ENCODE measurements at regions not wholly inside any gene's neighbourhood (a gene's known extent, or its start where the extent isn't known, plus 50 kb on each side); places are given as distances from the start of the nearest gene placed in this dataset.

DNA sequence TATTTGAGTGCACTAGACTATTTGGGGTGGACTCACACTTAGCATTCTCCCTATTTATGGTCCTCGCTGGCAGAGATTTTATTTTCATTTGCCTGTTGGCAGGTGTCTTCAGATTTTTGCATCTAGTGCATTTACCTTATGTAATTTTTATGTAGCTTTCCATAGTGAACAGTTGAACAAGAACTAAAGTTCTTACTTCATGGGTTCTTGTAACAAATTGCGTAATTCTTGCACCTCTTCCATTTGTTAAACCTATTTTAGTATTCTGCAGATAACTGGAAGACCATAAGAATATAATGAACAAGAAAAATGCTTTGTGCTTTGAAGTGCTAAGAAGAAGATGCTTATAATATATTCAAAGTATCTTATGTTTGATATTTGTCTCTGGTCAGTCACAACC is 252.8 kb upstream of the MMS22L start:
- in situ Hi-C loops (cut with HindIII; ENCODE audit: low sequenced_read_pairs): no loop called here
- no peak for DNase-seq (ENCODE audit: low spot score)

DNA sequence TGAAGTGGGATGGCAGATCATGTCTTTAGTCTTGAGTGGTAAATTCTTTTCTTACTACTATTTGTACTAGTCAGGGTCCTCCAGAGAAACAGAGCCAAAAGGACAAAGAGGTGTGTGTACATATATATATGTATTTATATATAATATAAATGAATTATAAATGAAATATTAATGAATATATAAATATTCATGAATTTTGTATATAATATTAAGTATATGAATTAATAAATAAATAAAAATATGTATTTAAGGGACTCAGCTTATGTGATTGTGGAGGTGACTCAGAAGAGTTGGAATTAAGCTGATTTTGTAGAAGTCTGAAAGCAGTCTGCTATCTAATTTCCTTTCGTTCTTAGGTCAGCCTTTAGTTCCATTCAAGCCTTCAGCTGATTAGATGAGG is 265.3 kb upstream of the MMS22L start:
- in situ Hi-C loops (cut with HindIII; ENCODE audit: low sequenced_read_pairs): no loop called here
- DNase-seq (ENCODE audit: low spot score): no peak

GRCh38 chr6:97557355-97557754 is 274.3 kb upstream of the MMS22L start:
- in situ Hi-C loops (cut with HindIII; ENCODE audit: low sequenced_read_pairs): no loop called here
- DNase-seq (ENCODE audit: low spot score): no peak

DNA sequence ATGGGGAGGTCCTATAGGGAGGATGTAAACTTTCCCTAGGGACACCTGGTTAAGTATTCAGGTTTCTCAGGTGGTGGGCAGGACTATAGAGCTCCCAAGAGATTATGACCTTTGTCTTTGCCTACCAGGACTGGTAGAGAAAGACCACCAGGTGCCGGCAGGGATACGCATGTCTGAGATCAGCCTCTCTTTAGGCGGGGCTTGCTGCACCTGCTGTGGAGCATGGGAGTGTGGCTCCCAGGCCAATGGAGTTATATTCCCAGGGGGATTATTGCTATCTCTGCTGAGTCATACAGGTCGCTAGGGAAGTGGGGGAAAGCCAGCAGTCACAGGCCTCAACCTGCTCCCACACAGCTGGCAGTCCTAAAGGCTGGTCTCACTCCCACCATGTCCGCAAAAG is 280.5 kb upstream of the MMS22L start:
- in situ Hi-C loops (cut with HindIII; ENCODE audit: low sequenced_read_pairs): no loop called here
- no peak for DNase-seq (ENCODE audit: low spot score)

GRCh38 chr6:97572943-97573342 is 289.9 kb upstream of the MMS22L start:
- no peak for DNase-seq (ENCODE audit: low spot score)
- in situ Hi-C loops (cut with HindIII; ENCODE audit: low sequenced_read_pairs): no loop called here

DNA sequence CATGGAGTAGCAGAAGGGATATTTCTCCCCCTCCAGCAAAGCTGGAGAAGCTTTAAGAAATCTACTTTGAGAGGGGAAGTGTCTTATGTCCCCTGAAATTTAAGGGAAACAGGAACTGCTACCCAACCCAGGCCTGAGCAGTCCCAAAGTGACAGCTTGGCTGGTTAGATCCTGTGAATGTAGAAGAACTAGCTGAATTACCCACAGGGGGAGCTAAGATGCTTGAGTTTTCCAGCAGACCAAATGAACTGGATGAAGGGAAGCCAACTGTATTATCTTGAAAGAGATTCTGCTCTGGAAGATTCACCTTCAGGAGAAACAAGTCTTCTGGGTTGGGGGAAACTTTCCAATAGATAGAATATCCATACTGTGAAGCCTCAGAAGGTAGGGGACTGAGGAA is 303.3 kb upstream of the MMS22L start:
- in situ Hi-C loops (cut with HindIII; ENCODE audit: low sequenced_read_pairs): no loop called here
- DNase-seq (ENCODE audit: low spot score): no peak

- no peak for DNase-seq (ENCODE audit: low spot score)
- in situ Hi-C loops (cut with HindIII; ENCODE audit: low sequenced_read_pairs): no loop called here
Measured at GRCh38 chr6:97591955-97592354, 308.9 kb upstream of the MMS22L start.

DNA sequence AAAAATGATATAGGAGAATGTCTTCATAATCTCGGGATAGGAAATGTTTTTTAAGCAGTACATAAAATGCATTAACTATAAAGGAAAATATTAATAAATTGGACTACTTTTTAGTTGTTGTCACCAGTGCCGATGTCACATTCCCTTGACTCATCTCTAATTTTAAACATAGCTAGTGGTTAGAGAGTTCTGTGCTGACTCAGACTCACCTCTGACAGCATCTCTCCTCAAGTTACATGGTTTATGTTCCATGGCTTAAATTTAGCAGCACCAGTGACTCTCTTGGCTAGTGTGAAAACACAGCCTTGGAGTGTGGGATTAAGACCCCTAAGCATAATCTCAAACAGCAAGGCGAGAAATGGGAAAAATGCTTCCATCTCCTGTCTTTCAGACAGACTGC is 311.8 kb upstream of the MMS22L start:
- DNase-seq (ENCODE audit: low spot score): no peak
- in situ Hi-C loops (cut with HindIII; ENCODE audit: low sequenced_read_pairs): no loop called here

- DNase-seq (ENCODE audit: low spot score): no peak
- in situ Hi-C loops (cut with HindIII; ENCODE audit: low sequenced_read_pairs): no loop called here
Measured at GRCh38 chr6:97621111-97621510, 338.1 kb upstream of the MMS22L start.

- DNase-seq (ENCODE audit: low spot score): peak; percentile 7
- in situ Hi-C loops (cut with HindIII; ENCODE audit: low sequenced_read_pairs): no loop called here
Measured at GRCh38 chr6:97626671-97627441, 343.8 kb upstream of the MMS22L start.

GRCh38 chr6:97629180-97629579 is 346.2 kb upstream of the MMS22L start:
- DNase-seq (ENCODE audit: low spot score): no peak
- in situ Hi-C loops (cut with HindIII; ENCODE audit: low sequenced_read_pairs): no loop called here

GRCh38 chr6:97630604-97631003 is 347.6 kb upstream of the MMS22L start:
- in situ Hi-C loops (cut with HindIII; ENCODE audit: low sequenced_read_pairs): no loop called here
- DNase-seq (ENCODE audit: low spot score): no peak

DNA sequence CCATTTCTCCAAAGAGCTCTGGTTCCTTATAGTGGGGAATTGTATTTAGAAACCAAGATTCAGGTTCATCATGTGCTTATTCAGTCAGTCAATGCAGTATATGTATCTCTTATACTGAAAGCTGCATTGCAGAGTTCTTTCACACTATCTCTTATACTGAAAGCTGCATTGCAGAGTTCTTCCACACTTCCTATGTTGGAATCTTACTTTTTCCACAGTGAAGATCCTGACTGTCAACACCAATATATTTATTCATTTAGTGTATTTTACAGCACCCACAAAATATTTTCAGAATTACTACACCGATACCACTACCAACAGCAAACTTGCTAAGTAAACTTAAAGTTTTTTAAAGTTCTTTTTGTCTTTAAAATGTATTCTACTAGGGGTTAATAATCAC is 349.3 kb upstream of the MMS22L start:
- DNase-seq (ENCODE audit: low spot score): no peak
- in situ Hi-C loops (cut with HindIII; ENCODE audit: low sequenced_read_pairs): no loop called here

DNA sequence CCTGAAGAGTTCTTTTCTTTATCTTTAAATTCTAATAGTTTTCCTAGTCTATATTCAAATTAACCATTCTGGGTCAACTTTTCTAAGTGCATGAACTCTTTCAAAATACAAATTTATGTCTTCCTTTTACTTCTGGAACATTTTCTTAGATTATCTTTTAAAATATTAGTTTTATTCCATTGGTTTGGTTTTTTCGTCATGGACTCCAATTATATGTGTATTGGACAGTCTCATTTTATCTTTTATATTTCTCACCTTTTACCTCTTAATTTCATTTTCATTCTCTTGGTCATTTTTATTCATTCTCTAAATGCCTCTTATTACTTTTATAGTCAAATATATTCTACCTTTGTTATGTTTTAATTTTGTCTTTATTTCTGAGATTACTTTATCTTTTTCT is 356.7 kb upstream of the MMS22L start:
- in situ Hi-C loops (cut with HindIII; ENCODE audit: low sequenced_read_pairs): no loop called here
- DNase-seq (ENCODE audit: low spot score): no peak

DNA sequence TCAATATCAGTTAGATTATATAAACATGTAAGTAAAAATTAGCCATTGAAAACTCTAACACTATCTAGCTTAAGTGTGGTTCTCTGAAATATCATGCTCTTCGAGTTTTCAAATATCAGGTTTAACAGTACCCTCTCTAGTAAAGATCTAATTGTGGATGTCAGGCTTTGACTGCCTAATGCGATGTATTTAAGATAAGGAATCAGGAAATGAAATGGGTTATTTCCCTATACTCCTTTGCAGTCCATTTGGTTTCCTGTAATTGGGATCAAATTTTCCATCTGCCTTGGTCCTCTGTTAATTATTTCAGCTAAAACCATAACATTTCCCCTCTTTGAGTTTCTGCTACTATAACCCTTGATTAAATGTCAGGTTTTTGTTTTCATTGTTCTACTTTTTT is 361.3 kb upstream of the MMS22L start:
- DNase-seq (ENCODE audit: low spot score): no peak
- in situ Hi-C loops (cut with HindIII; ENCODE audit: low sequenced_read_pairs): no loop called here

DNA sequence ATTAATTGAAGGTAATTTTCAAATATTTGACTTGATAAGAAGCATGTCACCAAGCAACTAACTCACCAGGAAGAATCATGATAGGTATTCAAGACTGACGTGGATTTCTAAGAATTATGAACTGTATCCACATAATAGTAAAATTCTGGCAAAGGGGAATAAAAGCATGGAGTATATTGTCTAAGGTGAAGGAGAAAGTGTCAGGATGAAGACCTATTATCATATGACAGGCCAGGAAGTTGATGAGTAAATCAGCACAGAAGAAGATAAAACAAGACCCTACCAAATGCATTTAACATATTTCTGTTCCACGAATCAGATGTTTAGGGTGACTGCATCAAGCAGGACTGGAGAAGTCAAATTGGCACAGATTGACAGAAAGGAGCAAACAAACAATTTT is 362.7 kb upstream of the MMS22L start:
- in situ Hi-C loops (cut with HindIII; ENCODE audit: low sequenced_read_pairs): no loop called here
- DNase-seq (ENCODE audit: low spot score): no peak

GRCh38 chr6:97653076-97653475 is 370.1 kb upstream of the MMS22L start:
- DNase-seq (ENCODE audit: low spot score): no peak
- in situ Hi-C loops (cut with HindIII; ENCODE audit: low sequenced_read_pairs): no loop called here

- no peak for DNase-seq (ENCODE audit: low spot score)
- in situ Hi-C loops (cut with HindIII; ENCODE audit: low sequenced_read_pairs): no loop called here
Measured at GRCh38 chr6:97653517-97653916, 370.5 kb upstream of the MMS22L start.

DNA sequence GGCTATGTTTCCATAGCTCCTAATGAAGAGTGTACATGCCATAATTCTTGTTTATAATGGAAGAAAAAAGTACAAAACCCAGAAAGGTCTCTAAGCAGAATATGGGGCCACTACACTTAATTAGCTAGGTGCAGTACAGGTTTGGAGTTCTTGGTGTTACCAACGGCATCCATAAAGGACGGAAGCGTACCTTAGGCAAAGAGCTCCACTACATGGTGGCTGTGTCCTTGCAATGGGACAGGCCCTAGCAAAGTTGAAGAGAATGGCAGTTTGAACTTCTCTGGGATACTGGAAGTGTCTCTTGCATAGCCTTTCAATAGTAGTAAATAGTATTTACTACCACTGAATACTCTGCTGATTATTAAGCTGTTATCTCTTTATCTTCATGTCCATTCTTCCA is 371.7 kb upstream of the MMS22L start:
- in situ Hi-C loops (cut with HindIII; ENCODE audit: low sequenced_read_pairs): no loop called here
- no peak for DNase-seq (ENCODE audit: low spot score)

GRCh38 chr6:97656236-97656635 is 373.2 kb upstream of the MMS22L start:
- no peak for DNase-seq (ENCODE audit: low spot score)
- in situ Hi-C loops (cut with HindIII; ENCODE audit: low sequenced_read_pairs): no loop called here

DNA sequence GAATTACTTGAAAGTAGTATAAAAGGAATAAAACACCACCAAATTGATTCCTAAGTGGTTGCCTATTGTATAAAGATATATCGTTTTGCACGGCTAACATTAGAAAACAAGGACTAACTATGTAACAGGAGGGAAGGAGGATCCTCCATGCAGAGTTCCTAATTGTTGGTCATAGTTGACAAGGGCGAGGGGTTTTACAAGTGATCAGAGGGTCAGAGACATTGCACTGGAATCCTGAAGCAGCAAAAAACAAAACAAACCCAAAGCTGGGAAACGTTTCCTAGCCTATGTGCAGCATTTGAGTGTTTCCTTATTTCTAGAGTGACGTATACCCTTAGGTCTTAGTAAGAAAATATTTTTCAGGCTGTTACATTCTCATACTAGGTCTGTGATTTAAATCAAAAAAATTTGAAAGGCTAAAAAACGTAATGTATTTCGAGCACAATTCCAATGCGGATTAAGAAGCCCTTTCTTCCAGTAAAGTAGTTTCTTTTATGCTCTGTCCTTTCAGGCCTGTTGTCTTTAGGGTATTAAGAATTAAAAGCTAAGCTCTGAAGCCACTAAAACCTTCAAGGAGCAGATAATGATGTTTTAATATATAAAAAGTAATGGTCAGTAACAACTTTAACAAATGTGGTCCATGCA is 373.8 kb upstream of the MMS22L start:
- in situ Hi-C loops (cut with HindIII; ENCODE audit: low sequenced_read_pairs): no loop called here
- no peak for DNase-seq (ENCODE audit: low spot score)
